GM23338 (cell line): ENCODE measurements at regions not wholly inside any gene's neighbourhood (a gene's known extent, or its start where the extent isn't known, plus 50 kb on each side); places are given as distances from the start of the nearest gene placed in this dataset.

Experiments used
- ATAC-seq: fragments of 200-7000 bp; cut with Tn5 transposase; 3 replicates; pipeline ENCODE4 v1.9.1; 2020
- DNase-seq: peaks from one replicate; pipeline ENCODE4 v3.0.0-alpha.2; 2015; ENCODE audit warnings: low spot score
- H2AFZ ChIP-seq: fragments of 200-600 bp; sonication (generic); 2 replicates; pipeline ENCODE4 v1.8.0; 2016; ENCODE audit warnings: antibody characterized with exemption, mild to moderate bottlenecking, moderate library complexity
- H3F3A ChIP-seq: fragments of 200-600 bp; sonication (generic); replicated peaks from 2 replicates; pipeline ENCODE4 v1.8.0; 2017; ENCODE audit warnings: antibody characterized with exemption, mixed run types, low read depth
- H3K27ac ChIP-seq: fragments of 200-600 bp; sonication (generic); 2 replicates; pipeline ENCODE4 v1.6.1; 2016; ENCODE audit warnings: low read depth
- H3K27me3 ChIP-seq: fragments of 200-600 bp; sonication (generic); 2 replicates; pipeline ENCODE4 v1.8.0; 2016; ENCODE audit warnings: mild to moderate bottlenecking, mixed run types, moderate library complexity; ENCODE audit not compliant: insufficient read depth
- H3K36me3 ChIP-seq: fragments of 200-600 bp; sonication (generic); 2 replicates; pipeline ENCODE4 v1.8.0; 2016; ENCODE audit warnings: mild to moderate bottlenecking; ENCODE audit not compliant: insufficient read depth
- H3K4me1 ChIP-seq: fragments of 200-600 bp; sonication (generic); 2 replicates; pipeline ENCODE4 v1.8.0; 2016; ENCODE audit warnings: mild to moderate bottlenecking, moderate library complexity; ENCODE audit not compliant: insufficient read depth
- H3K4me2 ChIP-seq: fragments of 200-600 bp; sonication (generic); 2 replicates; pipeline ENCODE4 v1.7.1; 2017; ENCODE audit warnings: mixed run types
- H3K4me3 ChIP-seq: fragments of 200-600 bp; sonication (generic); 2 replicates; pipeline ENCODE4 v1.6.1; 2016; ENCODE audit warnings: mixed run types
- H3K79me2 ChIP-seq: fragments of 200-600 bp; sonication (generic); replicated peaks from 2 replicates; pipeline ENCODE4 v1.8.0; 2017; ENCODE audit warnings: mild to moderate bottlenecking; ENCODE audit not compliant: insufficient read depth
- H3K9me2 ChIP-seq: fragments of 200-600 bp; sonication (generic); 2 replicates; pipeline ENCODE4 v1.8.0; 2017; ENCODE audit not compliant: insufficient read depth
- H4K20me1 ChIP-seq: fragments of 200-600 bp; sonication (generic); replicated peaks from 2 replicates; pipeline ENCODE4 v1.8.0; 2017; ENCODE audit warnings: mild to moderate bottlenecking; ENCODE audit not compliant: insufficient read depth
- H3K27ac Mint-ChIP-seq: 2 replicates; pipeline ENCODE4 v1.8.0; 2020; ENCODE audit warnings: inconsistent platforms, mild to moderate bottlenecking, moderate library complexity, mixed read lengths
- H3K27me3 Mint-ChIP-seq: 3 replicates; pipeline ENCODE4 v1.8.0; 2022; ENCODE audit warnings: low read depth, mild to moderate bottlenecking, moderate library complexity, mixed read lengths, inconsistent platforms; ENCODE audit not compliant: insufficient read depth, poor library complexity
- H3K36me3 Mint-ChIP-seq: 3 replicates; pipeline ENCODE4 v1.8.0; 2021; ENCODE audit warnings: low read depth, mild to moderate bottlenecking, inconsistent platforms, moderate library complexity, mixed read lengths
- H3K4me1 Mint-ChIP-seq: 3 replicates; pipeline ENCODE4 v1.8.0; 2020; ENCODE audit warnings: mild to moderate bottlenecking, inconsistent platforms, mixed read lengths
- H3K4me3 Mint-ChIP-seq: 3 replicates; pipeline ENCODE4 v1.8.0; 2021; ENCODE audit warnings: moderate library complexity, mild to moderate bottlenecking, inconsistent platforms, mixed read lengths
- H3K9me3 Mint-ChIP-seq: 3 replicates; pipeline ENCODE4 v1.8.0; 2020; ENCODE audit warnings: moderate library complexity, mild to moderate bottlenecking, inconsistent platforms, mixed read lengths
- CREB1 ChIP-seq: fragments of 250-450 bp; sonication (Bioruptor Pico); IDR thresholded peaks from 2 replicates; pipeline ENCODE4 v1.5.0; 2020; ENCODE audit warnings: low read depth, mild to moderate bottlenecking, moderate library complexity
- CTCF ChIP-seq, 2 experiments: fragments of 200-600 bp in 1 of 2; sonication (generic) in 1 of 2; conservative IDR thresholded peaks; 2 replicates each; pipeline versions ENCODE4 v1.5.1 to v1.6.1; 2016 to 2017; ENCODE audit warnings: antibody characterized with exemption in 2 of 2, low read depth in 2 of 2, mild to moderate bottlenecking in 2 of 2, moderate library complexity in 1 of 2
- EZH2 ChIP-seq: fragments of 200-600 bp; sonication (generic); IDR thresholded peaks from one replicate; pipeline ENCODE4 v1.8.0; 2017; ENCODE audit warnings: antibody characterized with exemption, mild to moderate bottlenecking, low read depth; ENCODE audit not compliant: unreplicated experiment
- JUNB ChIP-seq: IDR thresholded peaks from one replicate; pipeline ENCODE4 v1.6.1; 2016; ENCODE audit warnings: antibody characterized with exemption; ENCODE audit not compliant: unreplicated experiment
- NANOG ChIP-seq: IDR thresholded peaks from 2 replicates; pipeline ENCODE4 v1.6.1; 2016; ENCODE audit warnings: antibody characterized with exemption, borderline replicate concordance
- REST ChIP-seq: IDR thresholded peaks from one replicate; pipeline ENCODE4 v1.6.1; 2018; ENCODE audit warnings: antibody characterized with exemption; ENCODE audit not compliant: unreplicated experiment
- ZNF114 ChIP-seq: fragments of 250-450 bp; sonication (Bioruptor Pico); IDR thresholded peaks from 2 replicates; pipeline ENCODE4 v1.5.0; 2020; ENCODE audit warnings: mild to moderate bottlenecking, moderate library complexity
- ZNF331 ChIP-seq: fragments of 250-450 bp; sonication (Bioruptor Pico); IDR thresholded peaks from 2 replicates; pipeline ENCODE4 v1.5.0; 2020; ENCODE audit warnings: low read depth, mild to moderate bottlenecking, moderate library complexity
- ZNF462 ChIP-seq: fragments of 250-450 bp; sonication (Bioruptor Pico); IDR thresholded peaks from 2 replicates; pipeline ENCODE4 v1.5.0; 2020; ENCODE audit warnings: mild to moderate bottlenecking, moderate library complexity
- TF ChIP-seq, protein P1 (sequence below): IDR thresholded peaks from 2 replicates; pipeline ENCODE4 v1.6.1; 2016; ENCODE audit warnings: antibody characterized with exemption

DNA sequence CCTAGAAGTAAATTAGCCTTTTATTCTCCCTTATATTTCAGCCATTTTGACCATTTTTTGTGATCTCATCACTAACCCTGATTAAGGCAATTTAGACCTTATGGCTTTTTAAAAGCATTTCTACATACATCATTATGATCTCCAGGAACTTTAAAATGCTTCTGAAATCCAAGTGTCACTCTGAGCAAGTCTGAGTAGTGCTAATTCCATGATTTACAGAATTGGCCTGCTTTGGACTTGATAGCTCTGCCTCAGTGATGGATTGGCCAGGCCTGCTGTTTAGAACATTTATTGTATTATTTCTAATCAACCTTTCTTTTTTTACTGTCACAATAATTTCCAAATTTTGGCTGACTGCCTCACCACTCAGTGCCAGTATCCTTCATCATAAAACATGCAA lies 116.4 kb downstream of the KCNA4 start (continued):
- TF ChIP-seq ZNF462 (CRISPR knock-in tag) (no peak), JUNB (no peak), NANOG (no peak), ZNF331 (CRISPR knock-in tag) (no peak)

GRCh38 chr11:29879560-29879959 lies 137.3 kb downstream of the KCNA4 start:
- Histone ChIP-seq H3K27me3 (peaks cover 4% of the 10 kb centered on the region), H3K36me3 (peaks cover 7% of the 10 kb centered on the region), H3K4me1 (peaks cover 6% of the 10 kb centered on the region; the same call in 1 of the 2 replicates), H4K20me1 (no peaks in the 10 kb centered on the region), H3F3A (no peaks in the 10 kb centered on the region), H3K9me2 (0 out of 2 replicates have a peak, but pooled peaks cover 5% of the 10 kb centered on the region), H3K4me2 (no peak overlapping the region), H3K4me3 (no peak overlapping the region), H3K27ac (no peak overlapping the region), H3K79me2 (no peaks in the 10 kb centered on the region), H2AFZ (no peak overlapping the region)
- peaks cover 8% of the 10 kb centered on the region for H3K27me3 Mint-ChIP-seq
- no peak overlapping the region for H3K4me3 Mint-ChIP-seq
- H3K36me3 Mint-ChIP-seq = no peaks in the 10 kb centered on the region
- H3K4me1 Mint-ChIP-seq = peaks cover 11% of the 10 kb centered on the region; the same call in 2 of the 3 replicates
- peaks cover 23% of the 10 kb centered on the region; the same call in 2 of the 3 replicates for H3K9me3 Mint-ChIP-seq
- no peak overlapping the region for H3K27ac Mint-ChIP-seq
- no peak for DNase-seq
- ATAC-seq = no peak
- TF ChIP-seq, protein P1, sequence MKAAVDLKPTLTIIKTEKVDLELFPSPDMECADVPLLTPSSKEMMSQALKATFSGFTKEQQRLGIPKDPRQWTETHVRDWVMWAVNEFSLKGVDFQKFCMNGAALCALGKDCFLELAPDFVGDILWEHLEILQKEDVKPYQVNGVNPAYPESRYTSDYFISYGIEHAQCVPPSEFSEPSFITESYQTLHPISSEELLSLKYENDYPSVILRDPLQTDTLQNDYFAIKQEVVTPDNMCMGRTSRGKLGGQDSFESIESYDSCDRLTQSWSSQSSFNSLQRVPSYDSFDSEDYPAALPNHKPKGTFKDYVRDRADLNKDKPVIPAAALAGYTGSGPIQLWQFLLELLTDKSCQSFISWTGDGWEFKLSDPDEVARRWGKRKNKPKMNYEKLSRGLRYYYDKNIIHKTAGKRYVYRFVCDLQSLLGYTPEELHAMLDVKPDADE = no peak
- TF ChIP-seq ZNF114 (CRISPR knock-in tag) = no peak
- TF ChIP-seq REST = no peak
- no peak for TF ChIP-seq CREB1
- TF ChIP-seq EZH2 = no peak
- no peak for TF ChIP-seq CTCF (conservative IDR thresholded peaks at IDR 0.05; ENCODE audit: low read depth in 2 of 2)
- no peak for TF ChIP-seq NANOG
